ENCODE measurements at regions not wholly inside any gene's neighbourhood (a gene's known extent, or its start where the extent isn't known, plus 50 kb on each side); places are given as distances from the start of the nearest gene placed in this dataset.

GRCh38 chr1:37294096-37294495, 180.3 kb upstream of the ZC3H12A start:
- no peaks in the 10 kb centered on the region for H3K9me2 ChIP-seq (replicated peaks; ENCODE audit: insufficient read depth, low read length)
- H3K9me3 ChIP-seq (ENCODE audit: insufficient read depth, low read length): no peaks in the 10 kb centered on the region
- H3K36me3 ChIP-seq (ENCODE audit: low read length): no peaks in the 10 kb centered on the region
- no peaks in the 10 kb centered on the region for H4K20me1 ChIP-seq (ENCODE audit: low read depth, low read length)
- H3K27me3 ChIP-seq (ENCODE audit: low read length): no peaks in the 10 kb centered on the region
- H3K4me2 ChIP-seq (ENCODE audit: low read depth, low read length, poor library complexity, severe bottlenecking): no peak overlapping the region
- no peaks in the 10 kb centered on the region for H3K79me2 ChIP-seq (ENCODE audit: insufficient read depth, low read length)
- H3K4me3 ChIP-seq (ENCODE audit: insufficient read depth, low read length, poor library complexity, severe bottlenecking): no peak overlapping the region
- H3K27ac ChIP-seq (ENCODE audit: low read depth, low read length): no peak overlapping the region
- no peak for TF ChIP-seq EZH2phosphoT487 (conservative IDR thresholded peaks at IDR 0.05; ENCODE audit: low read length)
- no peak for TF ChIP-seq CTCF (IDR thresholded peaks at IDR 0.05; ENCODE audit: insufficient read depth, low read length, poor library complexity, severe bottlenecking)
- H3F3A ChIP-seq (ENCODE audit: insufficient read depth): no peaks in the 10 kb centered on the region
- H3K9ac ChIP-seq (ENCODE audit: low read length): no peak overlapping the region
- no peak overlapping the region for H2AFZ ChIP-seq (ENCODE audit: low read depth, low read length, severe bottlenecking)

- no peaks in the 10 kb centered on the region for H3K36me3 ChIP-seq (ENCODE audit: low read length)
- no peaks in the 10 kb centered on the region for H3K9me2 ChIP-seq (replicated peaks; ENCODE audit: insufficient read depth, low read length)
- H3K27me3 ChIP-seq (ENCODE audit: low read length): no peaks in the 10 kb centered on the region
- H3K79me2 ChIP-seq (ENCODE audit: insufficient read depth, low read length): no peaks in the 10 kb centered on the region
- TF ChIP-seq CTCF (IDR thresholded peaks at IDR 0.05; ENCODE audit: insufficient read depth, low read length, poor library complexity, severe bottlenecking): no peak
- TF ChIP-seq EZH2phosphoT487 (conservative IDR thresholded peaks at IDR 0.05; ENCODE audit: low read length): no peak
- no peak overlapping the region for H2AFZ ChIP-seq (ENCODE audit: low read depth, low read length, severe bottlenecking)
- no peak overlapping the region for H3K27ac ChIP-seq (ENCODE audit: low read depth, low read length)
- no peaks in the 10 kb centered on the region for H4K20me1 ChIP-seq (ENCODE audit: low read depth, low read length)
- no peak overlapping the region for H3K4me2 ChIP-seq (ENCODE audit: low read depth, low read length, poor library complexity, severe bottlenecking)
- no peak overlapping the region for H3K4me3 ChIP-seq (ENCODE audit: insufficient read depth, low read length, poor library complexity, severe bottlenecking)
- H3F3A ChIP-seq (ENCODE audit: insufficient read depth): no peaks in the 10 kb centered on the region
- H3K9me3 ChIP-seq (ENCODE audit: insufficient read depth, low read length): no peaks in the 10 kb centered on the region
- no peak overlapping the region for H3K9ac ChIP-seq (ENCODE audit: low read length)
These were observed 179.9 kb upstream of the ZC3H12A start for GRCh38 chr1:37294529-37294928.

GRCh38 chr1:37298769-37299168, 175.6 kb upstream of the ZC3H12A start:
- no peak overlapping the region for H3K9ac ChIP-seq (ENCODE audit: low read length)
- H2AFZ ChIP-seq (ENCODE audit: low read depth, low read length, severe bottlenecking): no peak overlapping the region
- H3K27ac ChIP-seq (ENCODE audit: low read depth, low read length): no peak overlapping the region
- no peak overlapping the region for H3K4me3 ChIP-seq (ENCODE audit: insufficient read depth, low read length, poor library complexity, severe bottlenecking)
- no peaks in the 10 kb centered on the region for H3K9me3 ChIP-seq (ENCODE audit: insufficient read depth, low read length)
- H3F3A ChIP-seq (ENCODE audit: insufficient read depth): no peaks in the 10 kb centered on the region
- H3K9me2 ChIP-seq (replicated peaks; ENCODE audit: insufficient read depth, low read length): no peaks in the 10 kb centered on the region
- no peak for TF ChIP-seq CTCF (IDR thresholded peaks at IDR 0.05; ENCODE audit: insufficient read depth, low read length, poor library complexity, severe bottlenecking)
- TF ChIP-seq EZH2phosphoT487 (conservative IDR thresholded peaks at IDR 0.05; ENCODE audit: low read length): no peak
- H3K79me2 ChIP-seq (ENCODE audit: insufficient read depth, low read length): no peaks in the 10 kb centered on the region
- H3K36me3 ChIP-seq (ENCODE audit: low read length): no peaks in the 10 kb centered on the region
- H4K20me1 ChIP-seq (ENCODE audit: low read depth, low read length): no peaks in the 10 kb centered on the region
- no peak overlapping the region for H3K4me2 ChIP-seq (ENCODE audit: low read depth, low read length, poor library complexity, severe bottlenecking)
- H3K27me3 ChIP-seq (ENCODE audit: low read length): no peaks in the 10 kb centered on the region

All from SU-DHL-6 (cell line).